Hepatocyte (in vitro differentiated cells): ENCODE measurements at regions not wholly inside any gene's neighbourhood (a gene's known extent, or its start where the extent isn't known, plus 50 kb on each side); places are given as distances from the start of the nearest gene placed in this dataset.

Source experiments
- EZH2 ChIP-seq: fragments of 200-600 bp; sonication (generic); IDR thresholded peaks from 2 replicates; pipeline ENCODE4 v1.6.1; 2016; ENCODE audit warnings: antibody characterized with exemption, mild to moderate bottlenecking, borderline replicate concordance
- TF ChIP-seq, protein P1 (sequence below): fragments of 200-600 bp; sonication (generic); IDR thresholded peaks from 2 replicates; pipeline ENCODE4 v1.5.1; 2016; ENCODE audit warnings: antibody characterized with exemption, mild to moderate bottlenecking; ENCODE audit not compliant: poor library complexity

GRCh38 chr2:4539121-4539520, 835.7 kb downstream of the DCDC2C start:
- TF ChIP-seq, protein P1, sequence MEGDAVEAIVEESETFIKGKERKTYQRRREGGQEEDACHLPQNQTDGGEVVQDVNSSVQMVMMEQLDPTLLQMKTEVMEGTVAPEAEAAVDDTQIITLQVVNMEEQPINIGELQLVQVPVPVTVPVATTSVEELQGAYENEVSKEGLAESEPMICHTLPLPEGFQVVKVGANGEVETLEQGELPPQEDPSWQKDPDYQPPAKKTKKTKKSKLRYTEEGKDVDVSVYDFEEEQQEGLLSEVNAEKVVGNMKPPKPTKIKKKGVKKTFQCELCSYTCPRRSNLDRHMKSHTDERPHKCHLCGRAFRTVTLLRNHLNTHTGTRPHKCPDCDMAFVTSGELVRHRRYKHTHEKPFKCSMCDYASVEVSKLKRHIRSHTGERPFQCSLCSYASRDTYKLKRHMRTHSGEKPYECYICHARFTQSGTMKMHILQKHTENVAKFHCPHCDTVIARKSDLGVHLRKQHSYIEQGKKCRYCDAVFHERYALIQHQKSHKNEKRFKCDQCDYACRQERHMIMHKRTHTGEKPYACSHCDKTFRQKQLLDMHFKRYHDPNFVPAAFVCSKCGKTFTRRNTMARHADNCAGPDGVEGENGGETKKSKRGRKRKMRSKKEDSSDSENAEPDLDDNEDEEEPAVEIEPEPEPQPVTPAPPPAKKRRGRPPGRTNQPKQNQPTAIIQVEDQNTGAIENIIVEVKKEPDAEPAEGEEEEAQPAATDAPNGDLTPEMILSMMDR, result no peak
- no peak for TF ChIP-seq EZH2
